ENCODE measurements at regions not wholly inside any gene's neighbourhood (a gene's known extent, or its start where the extent isn't known, plus 50 kb on each side); places are given as distances from the start of the nearest gene placed in this dataset.

GRCh38 chr7:125506331-125506730 is 576.7 kb upstream of the POT1 start:
- no peak overlapping the region for H3K4me3 ChIP-seq (ENCODE audit: low read depth, low read length)
- TF ChIP-seq CTCF (IDR thresholded peaks at IDR 0.05; ENCODE audit: insufficient read depth, low read depth, low read length), result no peak
- no peak for DNase-seq (ENCODE audit: low read depth)

GRCh38 chr7:125504848-125505247 is 575.2 kb upstream of the POT1 start:
- TF ChIP-seq CTCF (IDR thresholded peaks at IDR 0.05; ENCODE audit: insufficient read depth, low read depth, low read length), result no peak
- no peak overlapping the region for H3K4me3 ChIP-seq (ENCODE audit: low read depth, low read length)
- no peak for DNase-seq (ENCODE audit: low read depth)

DNA sequence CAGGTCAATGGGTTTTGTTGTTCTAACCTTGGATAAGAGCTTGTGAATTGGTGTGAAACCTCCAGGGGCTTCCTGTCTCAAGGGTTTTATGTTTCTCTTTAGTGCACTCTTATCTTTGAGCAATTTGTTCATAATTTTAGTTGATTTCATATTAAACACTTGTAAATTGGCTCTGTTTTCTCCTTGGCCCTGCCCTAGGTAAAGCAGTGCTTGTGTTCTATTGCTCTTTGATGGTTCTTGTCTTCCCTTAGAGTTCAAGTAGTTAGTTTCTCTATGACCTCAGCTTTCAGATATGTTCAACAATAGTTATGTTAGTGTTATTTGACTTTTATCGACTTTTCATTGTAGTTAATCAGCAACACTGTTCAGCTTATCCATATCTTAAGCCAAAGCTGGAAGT is 566.4 kb upstream of the POT1 start:
- no peak for TF ChIP-seq CTCF (IDR thresholded peaks at IDR 0.05; ENCODE audit: insufficient read depth, low read depth, low read length)
- H3K4me3 ChIP-seq (ENCODE audit: low read depth, low read length), result no peak overlapping the region
- no peak for DNase-seq (ENCODE audit: low read depth)

- H3K4me3 ChIP-seq (ENCODE audit: low read depth, low read length), result no peak overlapping the region
- TF ChIP-seq CTCF (IDR thresholded peaks at IDR 0.05; ENCODE audit: insufficient read depth, low read depth, low read length), result no peak
- DNase-seq (ENCODE audit: low read depth), result no peak
Observed at GRCh38 chr7:125492521-125492920, 562.9 kb upstream of the POT1 start.

GRCh38 chr7:125491137-125491536 is 561.5 kb upstream of the POT1 start:
- no peak for DNase-seq (ENCODE audit: low read depth)
- TF ChIP-seq CTCF (IDR thresholded peaks at IDR 0.05; ENCODE audit: insufficient read depth, low read depth, low read length), result no peak
- H3K4me3 ChIP-seq (ENCODE audit: low read depth, low read length), result no peak overlapping the region

DNA sequence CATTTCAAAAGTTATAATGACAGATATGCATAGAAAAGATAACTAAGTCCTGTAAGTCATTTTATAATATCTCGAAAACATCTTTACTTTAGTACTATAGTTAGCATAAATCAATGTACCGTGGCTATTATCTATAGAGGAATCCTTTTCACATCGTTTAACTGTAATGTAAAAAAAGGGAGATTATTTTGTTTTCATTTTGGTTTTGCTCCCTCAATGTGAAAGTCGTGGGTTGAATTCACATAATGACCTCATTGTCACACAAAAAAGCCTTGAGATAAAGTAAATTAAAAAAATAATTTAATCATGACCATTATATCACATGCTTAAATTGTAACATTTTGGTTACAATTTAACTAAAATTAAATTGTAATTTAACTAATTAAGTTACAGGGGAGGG is 560.5 kb upstream of the POT1 start:
- no peak overlapping the region for H3K4me3 ChIP-seq (ENCODE audit: low read depth, low read length)
- DNase-seq (ENCODE audit: low read depth), result no peak
- no peak for TF ChIP-seq CTCF (IDR thresholded peaks at IDR 0.05; ENCODE audit: insufficient read depth, low read depth, low read length)

GRCh38 chr7:125485223-125485622 is 555.6 kb upstream of the POT1 start:
- no peak for TF ChIP-seq CTCF (IDR thresholded peaks at IDR 0.05; ENCODE audit: insufficient read depth, low read depth, low read length)

More at GRCh38 chr7:125485223-125485622, 555.6 kb upstream of the POT1 start:
- no peak for DNase-seq (ENCODE audit: low read depth)
- H3K4me3 ChIP-seq (ENCODE audit: low read depth, low read length), result no peak overlapping the region
